Uterus (tissue), 2 donors: ENCODE measurements at regions not wholly inside any gene's neighbourhood (a gene's known extent, or its start where the extent isn't known, plus 50 kb on each side); places are given as distances from the start of the nearest gene placed in this dataset.

Experiments
- POLR2A ChIP-seq, 2 donors: fragments of 450-650 bp; IDR thresholded peaks; one replicate each; pipeline ENCODE4 v1.6.1; 2016; ENCODE audit warnings: antibody characterized with exemption in 2 of 2, mild to moderate bottlenecking in 1 of 2, moderate library complexity in 1 of 2
- TF ChIP-seq, protein P1 (sequence below), 4 experiments: fragments of 200-600 bp in 2 of 4; fragments of 450-650 bp in 2 of 4; sonication (generic) in 2 of 4; IDR thresholded peaks; one replicate each; pipeline ENCODE4 v1.5.1; 2016 to 2019; ENCODE audit warnings: antibody characterized with exemption in 4 of 4, mild to moderate bottlenecking in 2 of 4, moderate library complexity in 1 of 4

DNA sequence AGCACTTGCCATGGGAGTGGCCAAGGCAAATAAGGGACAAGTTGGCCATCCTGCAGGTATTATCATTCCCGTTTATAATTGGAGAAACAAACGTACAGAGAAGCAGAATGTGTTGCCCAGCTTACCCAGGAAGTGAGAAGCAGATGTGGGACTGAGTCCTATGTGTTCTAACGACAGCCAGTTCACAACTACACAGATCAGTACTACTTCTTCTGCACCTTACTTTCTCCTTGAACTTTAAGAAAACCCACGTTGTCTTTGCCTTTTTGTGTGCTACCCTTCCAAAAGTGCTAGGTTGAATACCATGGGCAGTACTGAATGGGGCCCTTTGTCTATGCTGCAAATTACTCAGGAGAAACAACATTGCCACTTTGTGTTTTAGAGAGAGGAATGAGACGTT, 62.8 kb upstream of the BLID start:
- TF ChIP-seq, protein P1, sequence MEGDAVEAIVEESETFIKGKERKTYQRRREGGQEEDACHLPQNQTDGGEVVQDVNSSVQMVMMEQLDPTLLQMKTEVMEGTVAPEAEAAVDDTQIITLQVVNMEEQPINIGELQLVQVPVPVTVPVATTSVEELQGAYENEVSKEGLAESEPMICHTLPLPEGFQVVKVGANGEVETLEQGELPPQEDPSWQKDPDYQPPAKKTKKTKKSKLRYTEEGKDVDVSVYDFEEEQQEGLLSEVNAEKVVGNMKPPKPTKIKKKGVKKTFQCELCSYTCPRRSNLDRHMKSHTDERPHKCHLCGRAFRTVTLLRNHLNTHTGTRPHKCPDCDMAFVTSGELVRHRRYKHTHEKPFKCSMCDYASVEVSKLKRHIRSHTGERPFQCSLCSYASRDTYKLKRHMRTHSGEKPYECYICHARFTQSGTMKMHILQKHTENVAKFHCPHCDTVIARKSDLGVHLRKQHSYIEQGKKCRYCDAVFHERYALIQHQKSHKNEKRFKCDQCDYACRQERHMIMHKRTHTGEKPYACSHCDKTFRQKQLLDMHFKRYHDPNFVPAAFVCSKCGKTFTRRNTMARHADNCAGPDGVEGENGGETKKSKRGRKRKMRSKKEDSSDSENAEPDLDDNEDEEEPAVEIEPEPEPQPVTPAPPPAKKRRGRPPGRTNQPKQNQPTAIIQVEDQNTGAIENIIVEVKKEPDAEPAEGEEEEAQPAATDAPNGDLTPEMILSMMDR (IDR thresholded peaks at IDR 0.05) = no peak
- TF ChIP-seq POLR2A (IDR thresholded peaks at IDR 0.05) = no peak
